Urinary bladder (tissue), 3 donors: ENCODE measurements at regions not wholly inside any gene's neighbourhood (a gene's known extent, or its start where the extent isn't known, plus 50 kb on each side); places are given as distances from the start of the nearest gene placed in this dataset.

Experiments
- DNase-seq: peaks from one replicate; pipeline ENCODE4 v3.0.0-alpha.2; 2015; ENCODE audit errors: extremely low spot score
- H3K27ac ChIP-seq: one replicate; pipeline ENCODE4 v1.5.1; 2013; ENCODE audit warnings: low read depth, mild to moderate bottlenecking, moderate library complexity
- H3K36me3 ChIP-seq: one replicate; pipeline ENCODE4 v1.6.1; 2013; ENCODE audit warnings: mild to moderate bottlenecking, moderate library complexity; ENCODE audit not compliant: insufficient read depth
- H3K4me1 ChIP-seq: one replicate; pipeline ENCODE4 v1.6.1; 2013; ENCODE audit warnings: mild to moderate bottlenecking, moderate library complexity; ENCODE audit not compliant: insufficient read depth
- H3K4me3 ChIP-seq: one replicate; pipeline ENCODE4 v1.5.1; 2013; ENCODE audit warnings: low read depth, low read length
- WGBS: extraction: QIAGEN DNeasy Blood & Tissue Kit; methylation state at CpG from one replicate; pipeline ENCODE4 v1.1.7; 2013; 5-methylcytosine and 5-hydroxymethylcytosine counted together
- donor health status: healthy with polysubstance abuse.
- donor health status: healthy.

GRCh38 chr9:96183751-96184150 lies 118.2 kb downstream of the HSD17B3 start:
- Histone ChIP-seq H3K27ac (no peak overlapping the region), H3K4me1 (no peaks in the 10 kb centered on the region), H3K4me3 (no peak overlapping the region), H3K36me3 (no peaks in the 10 kb centered on the region)
- no peak for DNase-seq
- WGBS = 94% methylated on average over 6 of the region's 6 CpGs

- 88% methylated on average over 8 of the region's 8 CpGs for whole genome bisulfite sequencing
- H3K27ac ChIP-seq = no peak overlapping the region
- no peak overlapping the region for H3K4me3 ChIP-seq
- no peaks in the 10 kb centered on the region for H3K36me3 ChIP-seq
- H3K4me1 ChIP-seq = no peaks in the 10 kb centered on the region
- DNase-seq = no peak
Observed at GRCh38 chr9:96178153-96178552, 123.8 kb downstream of the HSD17B3 start.

DNA sequence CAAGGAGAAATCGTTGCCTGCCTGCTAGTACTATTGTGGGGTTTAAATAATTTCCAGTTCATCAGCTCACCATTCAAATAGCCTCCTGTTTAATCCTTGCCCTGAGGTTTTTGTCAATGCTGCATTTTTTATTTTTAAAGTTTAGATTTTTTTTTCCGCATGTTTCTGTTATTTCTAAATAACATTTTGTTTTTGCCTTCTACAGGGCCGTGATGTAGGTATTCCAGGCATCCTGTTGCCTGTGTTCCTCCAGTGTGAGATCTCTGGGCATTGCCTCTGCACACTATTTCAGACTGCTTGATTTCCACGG lies 124.3 kb downstream of the HSD17B3 start:
- H3K4me3 ChIP-seq = no peak overlapping the region
- WGBS = 59% methylated on average over 4 of the region's 4 CpGs

GRCh38 chr9:96177005-96177718 lies 124.8 kb downstream of the HSD17B3 start:
- DNase-seq = no peak
- WGBS = 50% methylated on average over 10 of the region's 10 CpGs

More for the DNA sequence above, 124.3 kb downstream of the HSD17B3 start:
- no peaks in the 10 kb centered on the region for H3K4me1 ChIP-seq
- no peak overlapping the region for H3K27ac ChIP-seq
- DNase-seq = no peak
- H3K36me3 ChIP-seq = no peaks in the 10 kb centered on the region

GRCh38 chr9:96175796-96176195 lies 126.2 kb downstream of the HSD17B3 start:
- H3K4me3 ChIP-seq = no peak overlapping the region
- no peaks in the 10 kb centered on the region for H3K4me1 ChIP-seq
- no peak for DNase-seq

More at GRCh38 chr9:96177005-96177718, 124.8 kb downstream of the HSD17B3 start:
- Histone ChIP-seq H3K4me1 (no peaks in the 10 kb centered on the region), H3K36me3 (no peaks in the 10 kb centered on the region), H3K4me3 (no peak overlapping the region), H3K27ac (no peak overlapping the region)

DNA sequence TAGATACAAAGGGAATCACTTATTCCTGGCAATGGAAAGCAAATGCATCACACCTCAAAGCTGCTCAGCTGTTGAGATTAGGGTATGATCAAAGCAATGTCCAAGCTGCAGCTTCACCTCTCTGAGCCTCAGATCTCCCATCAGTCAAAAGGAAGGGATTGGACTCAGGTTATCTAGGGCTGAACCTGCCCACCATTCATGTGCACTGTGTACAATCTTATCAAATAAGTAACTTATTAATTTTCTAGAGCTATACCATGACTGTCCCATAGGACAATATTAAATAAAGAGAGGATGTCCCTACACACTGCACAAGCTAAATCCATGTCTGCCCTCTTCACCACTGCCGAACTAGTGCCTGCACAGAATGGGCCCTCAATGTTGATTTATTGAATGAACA lies 127.0 kb downstream of the HSD17B3 start:
- no peak overlapping the region for H3K27ac ChIP-seq
- H3K4me3 ChIP-seq = no peak overlapping the region
- H3K4me1 ChIP-seq = no peaks in the 10 kb centered on the region
- no peak for DNase-seq
- no peaks in the 10 kb centered on the region for H3K36me3 ChIP-seq
- WGBS = 99% methylated on average over 1 of the region's 1 CpG

More at GRCh38 chr9:96175796-96176195, 126.2 kb downstream of the HSD17B3 start:
- Histone ChIP-seq H3K27ac (no peak overlapping the region), H3K36me3 (no peaks in the 10 kb centered on the region)

GRCh38 chr9:96174371-96174770 lies 127.6 kb downstream of the HSD17B3 start:
- no peak for DNase-seq
- H3K4me3 ChIP-seq = no peak overlapping the region
- no peaks in the 10 kb centered on the region for H3K36me3 ChIP-seq
- H3K4me1 ChIP-seq = no peaks in the 10 kb centered on the region
- 95% methylated on average over 3 of the region's 3 CpGs for WGBS
- H3K27ac ChIP-seq = no peak overlapping the region

- Histone ChIP-seq H3K4me3 (no peak overlapping the region), H3K4me1 (no peaks in the 10 kb centered on the region), H3K36me3 (no peaks in the 10 kb centered on the region), H3K27ac (no peak overlapping the region)
- no peak for DNase-seq
- WGBS = 84% methylated on average over 7 of the region's 7 CpGs
Observed at GRCh38 chr9:96173640-96174039, 128.3 kb downstream of the HSD17B3 start.

GRCh38 chr9:96172797-96173196 lies 129.2 kb downstream of the HSD17B3 start:
- no peak overlapping the region for H3K27ac ChIP-seq
- H3K36me3 ChIP-seq = no peaks in the 10 kb centered on the region
- no peak overlapping the region for H3K4me3 ChIP-seq
- H3K4me1 ChIP-seq = no peaks in the 10 kb centered on the region
- no peak for DNase-seq
- WGBS = 92% methylated on average over 5 of the region's 5 CpGs

DNA sequence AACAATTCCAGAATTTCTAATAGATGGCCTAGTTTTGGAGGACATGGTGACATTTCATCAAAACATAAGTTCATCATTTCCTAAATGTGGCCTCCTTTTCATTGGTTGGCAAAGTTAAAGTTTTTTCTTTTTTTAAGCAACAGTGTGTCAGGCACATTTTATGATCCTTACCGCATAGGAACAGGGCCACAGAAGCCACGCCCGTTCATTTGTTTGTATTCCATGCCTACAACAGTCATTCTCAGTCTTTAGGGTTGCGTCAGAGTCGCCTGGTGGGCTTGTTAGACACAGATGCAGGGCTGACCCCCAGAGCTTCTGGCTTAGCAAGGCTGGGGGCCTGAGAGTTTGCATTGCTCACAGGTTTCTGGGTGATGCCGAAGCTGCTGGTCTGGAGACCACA lies 130.2 kb downstream of the HSD17B3 start:
- no peak overlapping the region for H3K4me3 ChIP-seq
- H3K4me1 ChIP-seq = no peaks in the 10 kb centered on the region
- no peaks in the 10 kb centered on the region for H3K36me3 ChIP-seq
- H3K27ac ChIP-seq = no peak overlapping the region
- no peak for DNase-seq
- WGBS = 76% methylated on average over 6 of the region's 6 CpGs

DNA sequence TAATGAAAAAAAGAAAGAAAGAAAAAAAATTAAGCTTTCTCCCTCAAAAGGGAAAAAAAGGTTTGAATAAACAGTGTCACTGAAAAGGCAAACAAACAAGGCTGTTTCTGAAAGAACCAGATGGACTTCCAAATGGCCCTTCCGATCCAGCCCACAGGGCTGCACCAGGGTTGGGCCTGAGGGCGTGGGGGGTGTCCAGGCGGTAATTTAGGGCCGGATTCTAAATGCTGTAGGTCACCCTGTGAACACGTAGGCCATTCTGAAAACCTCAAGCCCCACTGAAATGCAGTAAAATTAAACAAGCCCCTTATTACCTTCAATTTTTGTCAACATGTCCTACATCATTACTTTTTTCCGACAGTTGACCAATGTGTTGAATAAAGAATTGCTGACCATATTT lies 132.1 kb downstream of the HSD17B3 start:
- Histone ChIP-seq H3K27ac (peak overlapping the region; percentile 44), H3K4me3 (no peak overlapping the region), H3K36me3 (no peaks in the 10 kb centered on the region), H3K4me1 (no peaks in the 10 kb centered on the region)
- WGBS = 68% methylated on average over 6 of the region's 6 CpGs
- no peak for DNase-seq

- no peak for DNase-seq
Observed at GRCh38 chr9:96169484-96169883, 132.5 kb downstream of the HSD17B3 start.

GRCh38 chr9:96168882-96169281 lies 133.1 kb downstream of the HSD17B3 start:
- Histone ChIP-seq H3K4me1 (no peaks in the 10 kb centered on the region), H3K27ac (peak overlapping the region; percentile 81), H3K4me3 (no peak overlapping the region), H3K36me3 (no peaks in the 10 kb centered on the region)
- no peak for DNase-seq
- 80% methylated on average over 10 of the region's 10 CpGs for WGBS

More at GRCh38 chr9:96169484-96169883, 132.5 kb downstream of the HSD17B3 start:
- Histone ChIP-seq H3K36me3 (no peaks in the 10 kb centered on the region), H3K4me1 (no peaks in the 10 kb centered on the region), H3K27ac (peak overlapping the region; percentile 81), H3K4me3 (no peak overlapping the region)
- 55% methylated on average over 15 of the region's 15 CpGs for WGBS

DNA sequence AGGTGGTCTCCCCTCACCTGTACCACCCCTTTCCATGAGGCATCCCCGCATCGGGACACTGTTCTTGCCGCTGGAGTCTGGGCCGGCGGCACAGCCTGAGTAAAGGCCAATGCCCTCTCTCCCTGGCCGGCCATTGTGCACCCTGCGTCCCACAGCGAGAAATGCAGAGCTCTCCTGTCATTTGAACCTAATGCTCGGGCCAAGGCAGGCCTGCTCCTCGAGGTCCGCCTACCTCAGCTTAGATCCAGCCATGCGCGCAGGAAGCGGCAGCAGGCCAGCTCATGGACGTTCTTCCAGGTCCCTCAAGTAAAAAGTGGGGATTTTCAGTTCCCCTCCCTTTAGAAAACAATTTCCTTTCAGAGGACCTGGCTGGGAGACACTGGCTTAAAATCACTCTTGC lies 135.0 kb downstream of the HSD17B3 start:
- H3K27ac ChIP-seq = no peak overlapping the region
- no peak for DNase-seq
- no peaks in the 10 kb centered on the region for H3K36me3 ChIP-seq
- H3K4me1 ChIP-seq = no peaks in the 10 kb centered on the region
- no peak overlapping the region for H3K4me3 ChIP-seq
- WGBS = 95% methylated on average over 15 of the region's 15 CpGs

DNA sequence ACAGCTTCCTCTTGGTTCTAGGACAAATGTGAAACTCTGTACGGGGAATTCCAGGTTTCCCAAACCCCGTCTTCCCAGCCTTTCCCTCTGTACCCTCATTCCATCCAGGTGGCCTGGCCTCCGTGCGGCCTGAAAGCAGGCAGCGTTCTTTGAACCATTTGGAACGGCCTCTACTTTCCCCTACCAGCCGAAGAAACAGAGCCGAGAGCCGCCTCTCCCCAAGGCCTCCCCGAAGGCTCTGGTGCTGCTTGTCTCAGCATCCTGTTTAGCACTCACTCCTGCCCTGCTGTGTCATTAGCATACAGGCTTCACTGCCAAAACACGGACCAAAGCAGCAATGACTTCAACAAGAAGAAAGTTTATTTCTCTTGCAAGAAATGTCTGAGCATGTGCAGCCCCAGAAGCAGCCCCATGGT lies 137.7 kb downstream of the HSD17B3 start:
- WGBS = 89% methylated on average over 11 of the region's 11 CpGs
- no peak overlapping the region for H3K27ac ChIP-seq

More for the DNA sequence above, 137.7 kb downstream of the HSD17B3 start:
- Histone ChIP-seq H3K36me3 (no peaks in the 10 kb centered on the region), H3K4me3 (no peak overlapping the region), H3K4me1 (no peaks in the 10 kb centered on the region)
- no peak for DNase-seq
